ENCODE measurements at regions not wholly inside any gene's neighbourhood (a gene's known extent, or its start where the extent isn't known, plus 50 kb on each side); places are given as distances from the start of the nearest gene placed in this dataset.

DNA sequence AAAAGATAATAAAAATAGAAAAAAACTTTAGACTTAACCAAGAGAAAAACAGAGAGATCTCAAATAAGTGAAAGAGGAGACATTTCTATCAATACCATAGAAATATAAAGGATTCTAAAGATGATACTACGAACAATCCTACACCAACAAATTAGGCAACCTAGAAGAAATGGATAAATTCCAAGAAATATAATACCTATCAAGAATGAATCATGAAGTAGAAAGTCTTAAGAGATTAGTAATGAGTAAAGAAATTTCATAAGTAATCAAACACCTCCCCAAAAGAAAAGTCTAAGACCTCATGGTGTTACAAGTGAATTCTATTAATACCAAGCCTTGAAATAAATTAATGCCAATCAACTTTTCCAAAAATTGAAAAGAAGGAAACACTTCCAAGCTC is 1584.5 kb upstream of the MIR17HG start:
- Histone ChIP-seq H3K4me1 (ENCODE audit: control insufficient read depth in 1 of 2, insufficient read depth in 2 of 2, low read length in 2 of 2) (no peaks in the 10 kb centered on the region), H3K27me3 (ENCODE audit: insufficient read depth, low read length) (no peaks in the 10 kb centered on the region), H3K4me2 (ENCODE audit: low read length) (no peak overlapping the region), H3K9me3 (ENCODE audit: control insufficient read depth in 1 of 2, insufficient read depth in 1 of 2, low read depth in 1 of 2, low read length in 2 of 2) (no peaks in the 10 kb centered on the region; a peak in 1 of 4 replicates), H2AFZ (ENCODE audit: low read depth, low read length, poor library complexity, severe bottlenecking) (no peak overlapping the region), H3K4me3 (replicated peaks in 1 of 2; ENCODE audit: low read depth in 1 of 2, low read length in 2 of 2) (no peak overlapping the region), H3K9ac (ENCODE audit: low read length) (no peak overlapping the region), H3K36me3 (ENCODE audit: control insufficient read depth in 1 of 2, insufficient read depth in 2 of 2, low read length in 2 of 2) (no peaks in the 10 kb centered on the region), H3K79me2 (ENCODE audit: insufficient read depth, low read length) (no peaks in the 10 kb centered on the region), H4K20me1 (ENCODE audit: insufficient read depth) (no peaks in the 10 kb centered on the region), H3K27ac (ENCODE audit: low read depth, low read length) (no peak overlapping the region), H3K9me2 (ENCODE audit: insufficient read depth) (no peaks in the 10 kb centered on the region)
- BruUV-seq (replicated peaks): no TSS peak
- TF ChIP-seq YY1 (IDR thresholded peaks at IDR 0.05; ENCODE audit: extremely low read depth, insufficient replicate concordance, low read depth, low read length) (no peak), EZH2 (IDR thresholded peaks at IDR 0.05) (no peak), CBX3 (IDR thresholded peaks at IDR 0.05; ENCODE audit: low read depth) (no peak), POLR2AphosphoS5 (IDR thresholded peaks at IDR 0.05; ENCODE audit: low read depth, low read length) (no peak), JUND (IDR thresholded peaks at IDR 0.05) (no peak), EZH2phosphoT487 (IDR thresholded peaks at IDR 0.05; ENCODE audit: borderline replicate concordance) (no peak), SRF (IDR thresholded peaks at IDR 0.05; ENCODE audit: low read depth) (no peak), ZNF274 (IDR thresholded peaks at IDR 0.05; ENCODE audit: low read depth, low read length) (no peak), SP1 (IDR thresholded peaks at IDR 0.05; ENCODE audit: low read depth) (no peak), ELF1 (IDR thresholded peaks at IDR 0.05; ENCODE audit: borderline replicate concordance, low read depth) (no peak)
- TF ChIP-seq, protein P1, sequence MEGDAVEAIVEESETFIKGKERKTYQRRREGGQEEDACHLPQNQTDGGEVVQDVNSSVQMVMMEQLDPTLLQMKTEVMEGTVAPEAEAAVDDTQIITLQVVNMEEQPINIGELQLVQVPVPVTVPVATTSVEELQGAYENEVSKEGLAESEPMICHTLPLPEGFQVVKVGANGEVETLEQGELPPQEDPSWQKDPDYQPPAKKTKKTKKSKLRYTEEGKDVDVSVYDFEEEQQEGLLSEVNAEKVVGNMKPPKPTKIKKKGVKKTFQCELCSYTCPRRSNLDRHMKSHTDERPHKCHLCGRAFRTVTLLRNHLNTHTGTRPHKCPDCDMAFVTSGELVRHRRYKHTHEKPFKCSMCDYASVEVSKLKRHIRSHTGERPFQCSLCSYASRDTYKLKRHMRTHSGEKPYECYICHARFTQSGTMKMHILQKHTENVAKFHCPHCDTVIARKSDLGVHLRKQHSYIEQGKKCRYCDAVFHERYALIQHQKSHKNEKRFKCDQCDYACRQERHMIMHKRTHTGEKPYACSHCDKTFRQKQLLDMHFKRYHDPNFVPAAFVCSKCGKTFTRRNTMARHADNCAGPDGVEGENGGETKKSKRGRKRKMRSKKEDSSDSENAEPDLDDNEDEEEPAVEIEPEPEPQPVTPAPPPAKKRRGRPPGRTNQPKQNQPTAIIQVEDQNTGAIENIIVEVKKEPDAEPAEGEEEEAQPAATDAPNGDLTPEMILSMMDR (IDR thresholded peaks at IDR 0.05 in 2 of 3, conservative IDR thresholded peaks at IDR 0.05 in 1 of 3; ENCODE audit: borderline replicate concordance in 1 of 3, insufficient read depth in 1 of 3, low read depth in 2 of 3, low read length in 2 of 3): no peak
- TF ChIP-seq, protein P2, sequence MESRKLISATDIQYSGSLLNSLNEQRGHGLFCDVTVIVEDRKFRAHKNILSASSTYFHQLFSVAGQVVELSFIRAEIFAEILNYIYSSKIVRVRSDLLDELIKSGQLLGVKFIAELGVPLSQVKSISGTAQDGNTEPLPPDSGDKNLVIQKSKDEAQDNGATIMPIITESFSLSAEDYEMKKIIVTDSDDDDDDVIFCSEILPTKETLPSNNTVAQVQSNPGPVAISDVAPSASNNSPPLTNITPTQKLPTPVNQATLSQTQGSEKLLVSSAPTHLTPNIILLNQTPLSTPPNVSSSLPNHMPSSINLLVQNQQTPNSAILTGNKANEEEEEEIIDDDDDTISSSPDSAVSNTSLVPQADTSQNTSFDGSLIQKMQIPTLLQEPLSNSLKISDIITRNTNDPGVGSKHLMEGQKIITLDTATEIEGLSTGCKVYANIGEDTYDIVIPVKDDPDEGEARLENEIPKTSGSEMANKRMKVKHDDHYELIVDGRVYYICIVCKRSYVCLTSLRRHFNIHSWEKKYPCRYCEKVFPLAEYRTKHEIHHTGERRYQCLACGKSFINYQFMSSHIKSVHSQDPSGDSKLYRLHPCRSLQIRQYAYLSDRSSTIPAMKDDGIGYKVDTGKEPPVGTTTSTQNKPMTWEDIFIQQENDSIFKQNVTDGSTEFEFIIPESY (IDR thresholded peaks at IDR 0.05; ENCODE audit: extremely low read depth, insufficient replicate concordance, low read length): no peak
- TF ChIP-seq, protein P3, sequence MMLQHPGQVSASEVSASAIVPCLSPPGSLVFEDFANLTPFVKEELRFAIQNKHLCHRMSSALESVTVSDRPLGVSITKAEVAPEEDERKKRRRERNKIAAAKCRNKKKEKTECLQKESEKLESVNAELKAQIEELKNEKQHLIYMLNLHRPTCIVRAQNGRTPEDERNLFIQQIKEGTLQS (IDR thresholded peaks at IDR 0.05): no peak
- TF ChIP-seq, protein P4, sequence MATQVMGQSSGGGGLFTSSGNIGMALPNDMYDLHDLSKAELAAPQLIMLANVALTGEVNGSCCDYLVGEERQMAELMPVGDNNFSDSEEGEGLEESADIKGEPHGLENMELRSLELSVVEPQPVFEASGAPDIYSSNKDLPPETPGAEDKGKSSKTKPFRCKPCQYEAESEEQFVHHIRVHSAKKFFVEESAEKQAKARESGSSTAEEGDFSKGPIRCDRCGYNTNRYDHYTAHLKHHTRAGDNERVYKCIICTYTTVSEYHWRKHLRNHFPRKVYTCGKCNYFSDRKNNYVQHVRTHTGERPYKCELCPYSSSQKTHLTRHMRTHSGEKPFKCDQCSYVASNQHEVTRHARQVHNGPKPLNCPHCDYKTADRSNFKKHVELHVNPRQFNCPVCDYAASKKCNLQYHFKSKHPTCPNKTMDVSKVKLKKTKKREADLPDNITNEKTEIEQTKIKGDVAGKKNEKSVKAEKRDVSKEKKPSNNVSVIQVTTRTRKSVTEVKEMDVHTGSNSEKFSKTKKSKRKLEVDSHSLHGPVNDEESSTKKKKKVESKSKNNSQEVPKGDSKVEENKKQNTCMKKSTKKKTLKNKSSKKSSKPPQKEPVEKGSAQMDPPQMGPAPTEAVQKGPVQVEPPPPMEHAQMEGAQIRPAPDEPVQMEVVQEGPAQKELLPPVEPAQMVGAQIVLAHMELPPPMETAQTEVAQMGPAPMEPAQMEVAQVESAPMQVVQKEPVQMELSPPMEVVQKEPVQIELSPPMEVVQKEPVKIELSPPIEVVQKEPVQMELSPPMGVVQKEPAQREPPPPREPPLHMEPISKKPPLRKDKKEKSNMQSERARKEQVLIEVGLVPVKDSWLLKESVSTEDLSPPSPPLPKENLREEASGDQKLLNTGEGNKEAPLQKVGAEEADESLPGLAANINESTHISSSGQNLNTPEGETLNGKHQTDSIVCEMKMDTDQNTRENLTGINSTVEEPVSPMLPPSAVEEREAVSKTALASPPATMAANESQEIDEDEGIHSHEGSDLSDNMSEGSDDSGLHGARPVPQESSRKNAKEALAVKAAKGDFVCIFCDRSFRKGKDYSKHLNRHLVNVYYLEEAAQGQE (IDR thresholded peaks at IDR 0.05; ENCODE audit: low read depth): no peak
- intact Hi-C loops (cut with micrococcal nuclease): no loop called here
- no peak for ATAC-seq
- POLR2A ChIA-PET: no interaction called here
- RAD21 ChIA-PET (ENCODE audit: low non-redundant PET in 1 of 2, low total read pairs in 2 of 2, uncharacterized antibody in 2 of 2, unreplicated experiment in 2 of 2): no interaction called here
- no peak for DNase-seq (ENCODE audit: low read depth, low spot score)
- CTCF ChIA-PET: no interaction called here

Measured in HCT116 (cell line).